GM12892 (cell line): ENCODE measurements at regions not wholly inside any gene's neighbourhood (a gene's known extent, or its start where the extent isn't known, plus 50 kb on each side); places are given as distances from the start of the nearest gene placed in this dataset.

Experiments used
- POLR2A ChIP-seq: IDR thresholded peaks from 2 replicates; pipeline ENCODE4 v1.6.1; 2011; ENCODE audit warnings: low read depth, low read length, control low read depth
- POLR2AphosphoS5 ChIP-seq: IDR thresholded peaks from 2 replicates; pipeline ENCODE4 v1.6.1; 2011; ENCODE audit warnings: low read depth, low read length, control low read depth
- TAF1 ChIP-seq: IDR thresholded peaks from 2 replicates; pipeline ENCODE4 v1.6.1; 2011; ENCODE audit warnings: low read depth, mild to moderate bottlenecking, control low read depth, low read length, borderline replicate concordance

GRCh38 chr20:40588891-40589290, 100.1 kb downstream of the MAFB start:
- TF ChIP-seq POLR2AphosphoS5 (no peak), POLR2A (no peak), TAF1 (no peak)
